ENCODE measurements at regions not wholly inside any gene's neighbourhood (a gene's known extent, or its start where the extent isn't known, plus 50 kb on each side); places are given as distances from the start of the nearest gene placed in this dataset.

DNA sequence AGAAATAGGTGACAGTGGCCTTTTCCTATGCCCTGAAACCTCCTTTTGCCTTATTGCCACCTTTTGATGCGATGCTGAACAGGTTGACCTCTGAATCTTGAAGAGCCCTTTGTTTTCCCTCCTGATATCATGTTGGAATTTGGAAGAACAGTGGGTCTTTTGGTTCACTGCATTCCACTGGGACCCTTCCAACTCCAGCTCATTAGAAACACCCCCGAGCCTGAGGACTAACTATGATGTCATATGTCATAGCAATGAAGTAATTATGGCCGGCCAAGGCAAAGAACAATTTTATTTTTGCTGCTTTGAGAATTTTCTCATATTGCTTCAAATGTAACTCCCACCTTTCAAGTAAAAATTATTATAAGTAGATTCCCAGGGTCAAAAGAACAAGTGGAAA is 353.4 kb upstream of the JAG1 start:
- no peak for TF ChIP-seq CTCF (IDR thresholded peaks at IDR 0.05)
- H3K4me1 ChIP-seq: no peaks in the 10 kb centered on the region
- DNase-seq: no peak
- H3K27ac ChIP-seq: no peak overlapping the region
- no peak for ATAC-seq
- H3K9me3 ChIP-seq: peaks cover 0 to 23% of the 10 kb centered on the region in 2 donors
- no peaks in the 10 kb centered on the region for H3K36me3 ChIP-seq
- no peaks in the 10 kb centered on the region for H3K27me3 ChIP-seq
- intact Hi-C loops (cut with DNase I): no loop called here
- H3K4me3 ChIP-seq: no peak overlapping the region

DNA sequence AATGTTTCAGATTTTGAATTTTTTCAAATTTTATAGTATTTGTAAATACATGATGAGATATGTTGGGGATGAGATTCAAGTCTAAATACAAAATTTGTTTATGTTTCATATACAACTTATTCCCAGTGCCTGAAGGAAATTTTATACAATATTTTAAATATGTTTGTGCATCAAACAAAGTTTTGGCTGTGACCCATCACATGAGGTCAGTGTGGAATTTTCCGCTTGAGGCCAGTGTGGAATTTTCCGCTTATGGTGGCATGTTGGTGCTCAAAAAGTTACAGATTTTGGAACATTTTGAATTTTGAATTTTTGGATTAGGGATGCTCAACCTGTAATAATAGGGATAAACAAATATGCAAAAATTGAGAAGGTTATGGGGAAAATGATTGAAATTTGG is 356.6 kb upstream of the JAG1 start:
- H3K9me3 ChIP-seq: peaks cover 0 to 12% of the 10 kb centered on the region in 2 donors
- no peaks in the 10 kb centered on the region for H3K36me3 ChIP-seq
- H3K27ac ChIP-seq: no peak overlapping the region
- intact Hi-C loops (cut with DNase I): no loop called here
- no peak for TF ChIP-seq CTCF (IDR thresholded peaks at IDR 0.05)
- DNase-seq (no peak), ATAC-seq (no peak)
- no peak overlapping the region for H3K4me3 ChIP-seq
- H3K27me3 ChIP-seq: no peaks in the 10 kb centered on the region
- H3K4me1 ChIP-seq: no peaks in the 10 kb centered on the region

DNA sequence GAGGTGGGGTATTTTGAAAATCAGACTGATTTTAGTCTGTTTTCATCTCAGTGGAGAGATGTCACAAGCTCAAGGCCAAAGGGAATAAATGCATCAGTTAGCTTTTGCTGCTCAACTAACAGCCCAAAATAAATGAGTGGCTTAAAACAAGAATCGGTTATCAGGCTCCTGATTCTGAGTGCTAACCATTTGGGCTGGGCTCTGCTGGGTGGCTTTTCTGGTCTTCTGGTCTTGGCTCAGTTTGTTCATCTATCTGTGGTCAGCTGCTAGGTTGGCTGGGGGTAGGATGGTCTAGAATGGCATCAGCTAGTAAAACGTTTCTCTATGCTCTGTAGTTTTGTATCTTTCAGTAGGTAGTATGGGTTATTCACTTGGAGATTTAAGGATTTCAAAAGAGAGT is 357.5 kb upstream of the JAG1 start:
- no peak overlapping the region for H3K27ac ChIP-seq
- H3K4me1 ChIP-seq: no peaks in the 10 kb centered on the region
- DNase-seq (no peak), ATAC-seq (no peak)
- H3K4me3 ChIP-seq: no peak overlapping the region
- H3K36me3 ChIP-seq: no peaks in the 10 kb centered on the region
- peaks cover 0 to 12% of the 10 kb centered on the region in 2 donors for H3K9me3 ChIP-seq
- TF ChIP-seq CTCF (IDR thresholded peaks at IDR 0.05): no peak
- no peaks in the 10 kb centered on the region for H3K27me3 ChIP-seq
- intact Hi-C loops (cut with DNase I): no loop called here

DNA sequence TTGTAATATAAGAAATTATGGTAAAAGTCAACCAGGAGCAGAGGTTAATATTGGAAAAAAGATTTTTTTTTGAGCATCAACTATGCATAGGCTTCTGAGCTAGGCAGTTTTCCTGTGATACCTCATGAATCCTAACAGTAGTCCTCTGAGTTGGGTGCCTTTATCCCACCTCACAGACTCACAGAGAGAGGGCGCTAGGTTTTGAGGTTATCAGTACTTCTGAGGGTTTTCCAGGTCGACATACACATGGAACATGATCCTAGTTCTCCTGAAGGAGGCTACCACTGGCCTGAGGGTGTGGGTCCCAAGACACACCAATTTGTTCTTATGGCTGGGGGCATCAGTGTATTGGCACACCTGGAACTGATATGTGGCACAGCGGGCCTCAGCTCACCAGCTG is 358.8 kb upstream of the JAG1 start:
- DNase-seq: no peak
- no peak overlapping the region for H3K27ac ChIP-seq
- no peaks in the 10 kb centered on the region for H3K4me1 ChIP-seq
- intact Hi-C loops (cut with DNase I): no loop called here
- peaks cover 0 to 12% of the 10 kb centered on the region in 2 donors for H3K9me3 ChIP-seq
- H3K4me3 ChIP-seq: no peak overlapping the region
- H3K36me3 ChIP-seq: no peaks in the 10 kb centered on the region
- ATAC-seq: no peak
- TF ChIP-seq CTCF (IDR thresholded peaks at IDR 0.05): no peak
- no peaks in the 10 kb centered on the region for H3K27me3 ChIP-seq

DNA sequence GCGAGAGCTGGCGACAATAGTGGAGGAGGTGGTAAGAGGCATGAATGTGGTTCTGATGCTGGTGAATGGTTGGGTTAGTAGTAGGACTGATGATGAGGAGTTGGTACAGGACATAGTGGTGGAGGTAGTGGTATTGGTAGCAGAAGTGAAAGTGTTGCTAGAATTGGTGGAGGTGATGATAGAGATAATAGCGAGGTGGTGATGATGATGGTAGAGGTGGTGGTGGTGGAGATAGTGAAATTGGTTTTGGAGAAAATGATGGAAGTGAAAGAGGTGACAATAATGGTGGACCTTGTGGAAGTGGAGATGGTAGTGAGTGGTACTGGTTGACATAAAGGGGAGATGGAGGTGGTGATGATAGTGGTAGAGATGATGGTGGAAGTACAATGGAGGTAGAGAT is 360.2 kb upstream of the JAG1 start:
- ATAC-seq: no peak
- H3K4me3 ChIP-seq: no peak overlapping the region
- DNase-seq: no peak
- H3K27ac ChIP-seq: no peak overlapping the region
- no peak for TF ChIP-seq CTCF (IDR thresholded peaks at IDR 0.05)
- H3K36me3 ChIP-seq: no peaks in the 10 kb centered on the region
- intact Hi-C loops (cut with DNase I): no loop called here
- peaks cover 0 to 12% of the 10 kb centered on the region in 2 donors for H3K9me3 ChIP-seq
- H3K4me1 ChIP-seq: no peaks in the 10 kb centered on the region
- H3K27me3 ChIP-seq: no peaks in the 10 kb centered on the region
